HFFc6 (cell line): ENCODE measurements at regions not wholly inside any gene's neighbourhood (a gene's known extent, or its start where the extent isn't known, plus 50 kb on each side); places are given as distances from the start of the nearest gene placed in this dataset.

Experiments used
- DNase-seq: peaks from one replicate; pipeline ENCODE4 v3.0.0-alpha.2; 2018
- H3K27ac Mint-ChIP-seq: 2 replicates; pipeline ENCODE4 v1.8.0; 2020; ENCODE audit warnings: mild to moderate bottlenecking, mixed read lengths
- H3K27me3 Mint-ChIP-seq: 2 replicates; pipeline ENCODE4 v1.8.0; 2021; ENCODE audit warnings: mild to moderate bottlenecking, moderate library complexity, mixed read lengths; ENCODE audit not compliant: insufficient read depth
- H3K36me3 Mint-ChIP-seq: 2 replicates; pipeline ENCODE4 v1.8.0; 2021; ENCODE audit warnings: low read depth, mixed read lengths
- H3K4me1 Mint-ChIP-seq: 2 replicates; pipeline ENCODE4 v1.8.0; 2020; ENCODE audit warnings: low read depth, mixed read lengths
- H3K4me3 Mint-ChIP-seq: 2 replicates; pipeline ENCODE4 v1.8.0; 2020; ENCODE audit warnings: mild to moderate bottlenecking, moderate library complexity, mixed read lengths
- H3K9me3 Mint-ChIP-seq: 2 replicates; pipeline ENCODE4 v1.8.0; 2020; ENCODE audit warnings: mild to moderate bottlenecking, mixed read lengths
- CTCF ChIP-seq: fragments of 200-600 bp; sonication (generic); IDR thresholded peaks from 2 replicates; pipeline ENCODE4 v1.5.0; 2021; ENCODE audit warnings: antibody characterized with exemption, mild to moderate bottlenecking

GRCh38 chr2:65835975-65836549 lies 403.7 kb upstream of the SPRED2 start:
- Mint-ChIP-seq H3K36me3 (no peaks in the 10 kb centered on the region), H3K4me3 (no peak overlapping the region), H3K27ac (no peak overlapping the region), H3K4me1 (no peaks in the 10 kb centered on the region), H3K27me3 (peaks cover 5% of the 10 kb centered on the region), H3K9me3 (peaks cover 3% of the 10 kb centered on the region; the same call in 1 of the 2 replicates)
- TF ChIP-seq CTCF: no peak
- no peak for DNase-seq

GRCh38 chr2:65834771-65835475 lies 402.5 kb upstream of the SPRED2 start:
- no peak for DNase-seq
- TF ChIP-seq CTCF: no peak
- H3K27ac Mint-ChIP-seq: no peak overlapping the region
- H3K27me3 Mint-ChIP-seq: peaks cover 5% of the 10 kb centered on the region
- no peak overlapping the region for H3K4me3 Mint-ChIP-seq
- H3K4me1 Mint-ChIP-seq: no peaks in the 10 kb centered on the region
- no peaks in the 10 kb centered on the region; the same call in 1 of the 2 replicates for H3K9me3 Mint-ChIP-seq
- no peaks in the 10 kb centered on the region for H3K36me3 Mint-ChIP-seq

- DNase-seq: no peak
- no peak for TF ChIP-seq CTCF
- H3K4me3 Mint-ChIP-seq: no peak overlapping the region
- H3K36me3 Mint-ChIP-seq: no peaks in the 10 kb centered on the region
- H3K27me3 Mint-ChIP-seq: peaks cover 5% of the 10 kb centered on the region
- no peaks in the 10 kb centered on the region; the same call in none of the 2 replicates for H3K9me3 Mint-ChIP-seq
- H3K4me1 Mint-ChIP-seq: no peaks in the 10 kb centered on the region
- H3K27ac Mint-ChIP-seq: no peak overlapping the region
Measured at GRCh38 chr2:65834062-65834461, 401.7 kb upstream of the SPRED2 start.

DNA sequence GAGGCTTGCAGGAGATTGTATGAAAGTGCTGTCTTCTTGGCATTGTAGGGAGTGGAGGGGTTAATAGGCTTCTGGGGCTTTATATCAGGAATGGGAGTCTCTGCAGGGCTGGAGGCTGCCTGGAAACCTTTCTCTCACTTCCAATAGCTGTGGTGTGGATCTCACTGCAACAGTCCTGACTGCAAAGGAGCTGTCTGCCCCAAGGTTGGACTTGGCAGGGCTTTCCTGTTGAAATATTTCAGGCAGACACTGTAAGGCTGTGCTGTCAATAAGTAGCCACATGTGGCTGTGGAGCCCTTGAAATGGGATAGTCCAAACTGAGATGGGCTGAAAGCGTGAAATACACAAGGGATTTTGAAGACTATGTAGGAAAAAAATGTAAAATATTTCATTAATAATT lies 399.1 kb upstream of the SPRED2 start:
- no peak overlapping the region for H3K4me3 Mint-ChIP-seq
- no peak for TF ChIP-seq CTCF
- H3K27me3 Mint-ChIP-seq: peaks cover 5% of the 10 kb centered on the region
- H3K4me1 Mint-ChIP-seq: no peaks in the 10 kb centered on the region
- no peaks in the 10 kb centered on the region for H3K36me3 Mint-ChIP-seq
- no peak overlapping the region for H3K27ac Mint-ChIP-seq
- H3K9me3 Mint-ChIP-seq: no peaks in the 10 kb centered on the region; the same call in 1 of the 2 replicates
- DNase-seq: no peak

DNA sequence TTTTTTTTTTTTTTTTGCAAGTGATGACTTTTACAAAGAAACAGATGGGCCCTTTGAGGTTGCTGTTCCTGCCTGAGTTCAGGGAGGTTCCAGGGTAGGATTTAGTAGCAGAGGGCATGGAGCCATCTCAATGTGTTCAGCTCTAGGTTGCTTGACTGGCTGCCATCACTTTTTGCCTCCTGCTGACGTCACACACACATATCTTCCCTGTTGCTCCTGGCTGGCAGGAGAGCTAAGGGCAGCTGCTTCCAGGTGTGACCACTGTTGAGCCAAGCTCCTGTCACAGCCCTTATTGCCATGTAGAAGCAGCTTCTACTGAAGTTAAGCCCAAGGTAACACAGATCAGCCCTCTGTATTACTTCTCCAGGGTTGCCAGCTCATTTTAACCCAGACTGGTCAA lies 394.2 kb upstream of the SPRED2 start:
- Mint-ChIP-seq H3K9me3 (no peaks in the 10 kb centered on the region; the same call in 1 of the 2 replicates), H3K27ac (no peak overlapping the region), H3K27me3 (no peaks in the 10 kb centered on the region; the same call in 1 of the 2 replicates), H3K4me1 (no peaks in the 10 kb centered on the region), H3K4me3 (no peak overlapping the region), H3K36me3 (no peaks in the 10 kb centered on the region)
- no peak for DNase-seq
- no peak for TF ChIP-seq CTCF
